ENCODE measurements at regions not wholly inside any gene's neighbourhood (a gene's known extent, or its start where the extent isn't known, plus 50 kb on each side); places are given as distances from the start of the nearest gene placed in this dataset.

- no peak for TF ChIP-seq POLR2A (IDR thresholded peaks at IDR 0.05)
- no peak for TF ChIP-seq CTCF (IDR thresholded peaks at IDR 0.05)
Measured at GRCh38 chr6:170459451-170459850, 93.7 kb downstream of the PSMB1 start.

Data from esophagus squamous epithelium (tissue), 4 donors.